Dedifferentiated amniotic fluid mesenchymal stem cell (primary cell): ENCODE measurements at regions not wholly inside any gene's neighbourhood (a gene's known extent, or its start where the extent isn't known, plus 50 kb on each side); places are given as distances from the start of the nearest gene placed in this dataset.

Source experiments
- DNase-seq: peaks from one replicate; pipeline ENCODE4 v3.0.0-alpha.2; 2016; ENCODE audit errors: extremely low spot score

DNA sequence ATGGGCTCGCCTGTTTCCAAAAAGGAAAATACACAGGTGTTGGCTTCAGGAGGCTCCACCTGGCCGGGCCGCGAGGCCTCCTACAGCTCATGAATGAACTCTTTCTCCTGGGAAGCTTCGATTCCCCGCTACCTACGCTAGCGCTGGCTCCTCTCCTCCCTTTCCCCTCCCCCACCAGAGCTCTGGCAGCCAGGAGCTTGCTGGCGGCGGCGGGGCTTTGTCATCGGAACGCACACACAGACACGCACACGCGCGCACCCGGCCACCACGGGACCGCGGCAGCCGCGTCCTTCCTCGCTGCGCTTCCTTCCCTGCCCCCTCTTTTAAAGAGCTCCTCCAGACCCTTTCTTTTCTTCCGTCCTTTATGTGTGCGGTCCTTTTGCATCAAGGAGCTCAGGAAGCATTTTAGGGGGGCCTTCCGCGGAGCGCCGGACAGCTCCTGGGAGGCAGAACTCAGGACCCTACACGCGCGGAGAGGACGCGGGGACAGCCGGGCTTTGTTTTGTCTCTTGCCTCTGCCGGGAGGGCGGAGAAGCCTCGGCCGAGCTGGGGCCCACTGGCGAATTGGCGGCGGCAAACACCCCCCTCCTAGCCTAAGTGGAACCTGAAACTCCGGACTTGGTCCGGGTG is 70.2 kb upstream of the BCOR start:
- no peak for DNase-seq

GRCh38 chrX:40167233-40167849 is 69.6 kb upstream of the BCOR start:
- DNase-seq: no peak

GRCh38 chrX:40166582-40166981 is 68.8 kb upstream of the BCOR start:
- no peak for DNase-seq

DNA sequence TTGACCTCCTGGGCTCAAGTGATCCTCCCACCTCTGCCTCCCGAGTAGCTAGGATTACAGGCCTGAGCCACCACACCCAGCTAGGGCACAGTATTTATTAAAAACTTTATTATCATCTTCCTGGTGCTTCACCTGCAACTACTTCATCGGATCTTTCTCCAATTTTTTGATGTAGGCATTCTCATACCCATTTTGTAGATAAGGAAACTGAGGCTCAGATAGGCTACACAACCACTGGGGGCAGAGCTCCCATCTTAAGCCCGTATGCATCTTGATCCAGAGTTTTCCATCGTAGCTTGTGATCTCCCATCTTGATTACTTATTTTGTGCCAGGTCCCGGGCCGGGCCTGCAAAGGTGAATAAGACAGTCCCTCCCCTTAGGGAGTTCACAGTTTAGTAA is 68.1 kb upstream of the BCOR start:
- DNase-seq: no peak

DNA sequence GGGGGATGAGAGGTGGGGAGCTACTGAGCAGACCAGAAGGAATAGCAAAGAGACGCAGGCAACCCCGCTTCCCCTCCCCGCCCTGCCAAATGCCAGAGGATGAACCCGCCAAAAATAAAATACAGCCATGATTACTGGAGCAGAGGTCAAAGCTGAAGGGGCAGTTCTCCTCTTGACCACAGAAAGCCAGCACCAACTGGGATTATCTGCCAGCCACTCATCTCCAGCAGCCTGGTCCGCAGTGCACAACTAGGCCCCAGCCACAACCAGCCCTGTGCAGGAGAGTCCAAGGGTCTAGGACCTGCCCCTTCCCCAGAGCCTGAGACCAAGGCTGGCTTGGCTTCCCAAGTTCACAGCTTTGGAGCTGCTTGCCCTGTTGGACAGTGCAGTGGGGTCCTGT is 67.4 kb upstream of the BCOR start:
- no peak for DNase-seq

DNA sequence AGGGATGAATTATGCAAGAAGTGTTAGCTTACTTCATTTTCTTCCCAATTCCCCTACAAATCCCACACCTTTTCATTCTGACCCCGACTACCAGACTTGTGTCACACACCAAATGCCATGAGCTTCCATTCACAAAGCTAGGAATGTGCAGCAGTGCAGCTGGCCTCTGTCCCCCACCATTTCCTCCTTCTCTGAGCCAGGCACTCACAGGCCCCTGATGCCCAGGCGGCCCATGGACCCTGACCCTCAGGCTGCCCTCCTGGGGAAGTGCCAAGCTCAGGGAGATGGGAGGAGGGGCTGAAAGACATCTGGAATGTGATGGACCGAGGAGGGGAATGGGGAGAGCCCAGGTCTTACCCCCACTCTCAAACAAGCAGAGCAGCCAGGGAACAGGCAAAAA is 67.0 kb upstream of the BCOR start:
- no peak for DNase-seq

DNA sequence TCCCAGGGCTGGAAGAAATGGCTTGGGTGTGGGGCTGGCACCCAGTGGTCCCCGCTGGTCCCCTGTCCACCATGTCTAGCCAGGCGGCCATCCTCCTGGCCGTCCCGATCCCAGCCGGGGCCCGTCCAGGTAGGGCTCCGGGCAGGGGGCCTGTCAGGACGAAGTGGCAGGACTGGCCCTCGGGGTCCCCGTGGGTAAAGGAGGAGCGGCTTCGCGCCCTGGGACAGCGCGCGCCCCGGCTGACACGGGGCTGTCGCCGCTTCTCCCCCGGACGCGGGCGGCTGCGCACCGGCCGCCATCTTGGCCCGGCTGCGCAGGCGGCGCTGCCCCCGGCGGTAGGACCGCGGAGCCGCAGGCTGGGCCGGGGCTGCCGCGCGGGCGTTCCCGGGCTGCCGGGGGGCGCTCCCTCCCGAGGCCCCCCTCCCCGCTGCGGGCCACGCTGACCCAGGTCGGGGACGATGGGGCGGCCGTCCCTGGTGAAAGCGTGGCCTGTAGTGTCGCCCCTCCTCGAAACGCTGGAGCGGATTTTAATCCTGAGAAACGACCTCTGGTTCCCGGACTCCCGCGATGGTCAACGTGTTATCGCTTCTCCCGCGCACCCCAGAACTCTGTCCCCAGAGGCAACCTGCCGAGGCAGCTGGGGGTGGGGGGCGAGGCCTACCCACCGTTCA is 60.4 kb upstream of the BCOR start:
- no peak for DNase-seq

GRCh38 chrX:40157228-40158035 is 59.7 kb upstream of the BCOR start:
- no peak for DNase-seq

- DNase-seq: no peak
These were observed 58.9 kb upstream of the BCOR start for GRCh38 chrX:40156470-40157227.

- no peak for DNase-seq
These were observed 58.1 kb upstream of the BCOR start for GRCh38 chrX:40155589-40156469.

GRCh38 chrX:40154853-40155588 is 57.3 kb upstream of the BCOR start:
- no peak for DNase-seq

DNA sequence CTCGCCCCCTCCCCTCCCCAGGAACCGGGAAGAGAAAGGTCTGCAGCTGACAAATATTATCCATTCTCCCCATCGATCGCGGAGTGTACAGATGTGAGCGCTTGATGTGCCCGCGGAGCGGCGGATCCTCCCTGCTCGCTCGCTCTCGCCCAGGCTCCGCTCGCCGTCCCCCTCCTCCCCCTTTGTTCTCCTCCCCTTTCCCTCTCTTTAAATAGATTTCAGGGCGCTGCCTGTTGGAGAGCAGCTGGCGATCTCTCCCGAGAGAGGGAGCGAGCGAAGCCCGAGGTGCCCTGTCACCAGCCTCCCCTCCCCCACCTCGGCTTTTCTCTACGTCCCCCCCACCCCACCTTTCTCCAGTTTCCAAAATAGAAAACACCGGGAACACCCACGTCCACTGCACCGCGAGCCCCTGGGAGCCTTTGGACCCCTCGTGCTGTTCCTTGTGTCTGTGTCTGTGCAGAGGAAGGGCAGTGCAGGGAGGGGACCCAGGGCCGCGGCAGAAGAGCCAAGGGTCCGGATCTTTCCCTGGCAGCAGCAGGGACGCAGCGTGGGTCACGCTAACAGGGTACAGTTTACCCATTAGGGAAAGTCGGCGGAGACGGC is 56.6 kb upstream of the BCOR start:
- DNase-seq: no peak

DNA sequence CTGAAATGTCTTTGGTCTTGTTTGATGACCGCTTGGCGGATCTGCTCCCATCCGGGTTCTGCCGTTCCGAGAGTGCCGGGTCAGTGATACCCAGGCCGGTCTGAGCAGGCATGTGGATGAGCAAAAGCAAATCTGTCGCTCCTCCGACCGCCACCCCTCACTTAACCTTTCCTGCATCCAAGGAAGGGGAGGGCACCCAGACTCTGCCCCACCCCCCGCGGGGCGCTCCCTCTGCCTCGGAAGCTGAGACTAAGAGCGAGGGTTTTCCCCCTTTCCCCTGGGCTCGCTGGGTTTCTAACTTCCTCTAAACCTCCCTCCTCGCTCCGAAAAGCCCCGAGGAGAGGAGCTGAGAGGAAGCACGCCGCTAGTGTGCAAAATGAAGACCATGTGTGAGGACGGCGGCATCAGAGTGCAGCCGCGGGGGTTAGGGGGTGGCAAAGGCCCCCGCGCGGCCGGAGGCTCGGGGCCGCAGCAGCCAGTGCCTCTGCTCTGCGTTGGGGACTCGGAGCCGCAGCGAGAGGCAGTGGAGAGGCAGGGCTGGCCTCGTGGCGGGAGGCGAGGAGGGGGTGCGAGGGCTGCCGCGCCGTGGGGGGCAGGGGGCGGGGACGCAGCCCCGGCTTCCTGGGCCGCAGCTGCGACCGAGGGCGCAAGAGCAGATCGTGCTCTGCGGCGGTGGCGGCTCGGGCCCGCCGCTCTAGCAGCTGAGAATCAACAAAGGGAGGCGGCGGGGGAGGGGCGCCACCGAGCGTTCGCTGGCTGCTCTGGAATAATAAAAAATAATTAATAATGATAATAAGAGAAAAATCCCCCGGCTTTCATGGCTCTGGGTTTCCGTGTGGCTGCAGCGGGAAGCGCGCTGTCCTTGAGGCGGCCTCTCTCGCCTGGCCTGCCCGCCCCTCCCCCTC is 55.8 kb upstream of the BCOR start:
- DNase-seq: no peak

GRCh38 chrX:40152741-40153344 is 55.1 kb upstream of the BCOR start:
- no peak for DNase-seq

DNA sequence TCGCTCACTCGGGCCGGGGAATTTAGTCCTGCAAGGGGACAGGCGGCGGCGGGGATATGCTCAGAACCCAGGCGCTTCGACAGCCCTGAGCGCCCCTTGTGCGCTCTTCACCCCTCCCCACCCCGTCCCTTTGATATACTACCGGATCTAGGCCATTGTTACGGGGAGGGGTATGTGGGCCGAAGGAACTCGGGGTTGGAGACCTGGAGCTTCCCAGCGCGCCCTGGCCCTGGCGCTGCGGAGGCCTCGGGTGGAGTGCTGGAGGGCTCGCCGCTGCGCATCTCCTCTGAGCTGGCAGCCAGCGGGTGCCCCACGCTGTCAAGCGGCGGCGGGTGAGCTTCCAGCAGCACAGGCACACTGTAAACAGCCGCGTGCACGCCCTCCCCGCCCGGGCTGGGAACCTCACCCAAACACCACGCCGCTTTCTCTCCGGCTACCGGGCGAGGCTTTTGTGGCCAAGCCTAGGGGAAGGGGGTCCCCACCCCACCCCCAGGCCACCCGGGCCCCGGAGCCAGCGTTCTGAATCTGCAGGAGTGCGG is 54.5 kb upstream of the BCOR start:
- no peak for DNase-seq

GRCh38 chrX:40151211-40152172 is 53.7 kb upstream of the BCOR start:
- DNase-seq: no peak

DNA sequence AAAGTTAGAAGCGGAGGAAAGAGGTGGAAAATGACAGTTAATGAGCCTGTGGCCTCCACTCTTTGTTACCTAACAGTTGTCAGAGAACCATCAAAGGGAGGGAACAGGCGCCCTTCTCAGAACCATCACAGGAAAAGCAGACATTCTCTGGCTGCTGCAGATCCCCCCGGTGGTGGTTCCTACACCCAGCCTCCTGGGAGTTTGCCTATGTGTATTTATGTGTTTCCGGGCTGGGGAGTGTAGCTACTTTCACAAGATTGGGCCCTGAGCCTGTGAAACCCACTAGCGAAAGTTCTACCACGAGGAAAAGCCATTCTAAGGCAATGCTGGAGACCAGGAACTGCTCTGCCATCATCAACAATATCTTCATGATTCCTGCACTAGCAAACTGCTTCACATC is 52.7 kb upstream of the BCOR start:
- DNase-seq: no peak
